GM12892 (cell line): ENCODE measurements at regions not wholly inside any gene's neighbourhood (a gene's known extent, or its start where the extent isn't known, plus 50 kb on each side); places are given as distances from the start of the nearest gene placed in this dataset.

Source experiments
- DNase-seq: peaks from one replicate; pipeline ENCODE4 v3.0.0; 2011; ENCODE audit not compliant: insufficient read length
- FAIRE-seq: peaks from 2 replicates; lab custom pipeline; 2011; peaks lifted over from hg19 to GRCh38; lab: Jason Lieb, UNC
- POLR2A ChIP-seq: IDR thresholded peaks from 2 replicates; pipeline ENCODE4 v1.6.1; 2011; ENCODE audit warnings: low read depth, low read length, control low read depth
- POLR2AphosphoS5 ChIP-seq: IDR thresholded peaks from 2 replicates; pipeline ENCODE4 v1.6.1; 2011; ENCODE audit warnings: low read depth, low read length, control low read depth
- TAF1 ChIP-seq: IDR thresholded peaks from 2 replicates; pipeline ENCODE4 v1.6.1; 2011; ENCODE audit warnings: low read depth, mild to moderate bottlenecking, control low read depth, low read length, borderline replicate concordance

DNA sequence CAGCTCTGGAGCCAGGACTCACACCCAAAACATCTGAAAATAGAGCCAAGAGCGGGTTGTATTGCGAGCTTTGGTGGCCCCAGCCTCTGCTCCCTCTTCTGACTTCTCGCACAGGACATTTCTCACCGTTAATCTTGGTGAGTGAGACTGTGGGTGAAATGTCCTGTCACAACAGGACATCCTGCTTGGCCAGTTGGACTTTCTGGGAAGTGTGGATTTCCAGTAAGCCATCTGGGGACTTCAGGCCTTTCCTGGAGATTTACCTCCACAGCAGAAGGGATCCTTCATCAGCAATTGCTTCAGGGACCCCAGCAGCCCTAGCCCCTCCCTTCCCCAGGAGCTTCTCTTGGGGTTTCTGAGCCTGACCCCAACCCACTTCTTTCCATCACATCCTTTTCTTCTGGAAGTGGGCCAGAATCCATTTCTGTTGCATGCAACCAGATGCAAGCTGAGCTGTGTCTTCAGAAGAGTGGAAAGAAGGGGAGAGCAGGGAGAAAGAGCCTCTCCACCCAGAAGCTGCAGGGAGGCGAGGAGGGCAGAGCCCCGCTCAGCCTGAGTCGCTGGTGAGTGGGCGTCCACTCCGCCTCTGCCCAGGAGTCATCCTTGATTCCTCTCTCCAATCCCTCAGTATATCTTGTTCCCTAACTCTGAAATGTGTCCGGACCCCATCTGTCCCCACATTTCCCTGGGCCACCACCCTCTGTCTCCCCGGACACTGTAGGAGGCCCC is 50.3 kb upstream of the GADD45G start:
- TF ChIP-seq POLR2A: no peak
- no peak for TF ChIP-seq TAF1
- no peak for TF ChIP-seq POLR2AphosphoS5
- DNase-seq: no peak
- no peak for FAIRE-seq

DNA sequence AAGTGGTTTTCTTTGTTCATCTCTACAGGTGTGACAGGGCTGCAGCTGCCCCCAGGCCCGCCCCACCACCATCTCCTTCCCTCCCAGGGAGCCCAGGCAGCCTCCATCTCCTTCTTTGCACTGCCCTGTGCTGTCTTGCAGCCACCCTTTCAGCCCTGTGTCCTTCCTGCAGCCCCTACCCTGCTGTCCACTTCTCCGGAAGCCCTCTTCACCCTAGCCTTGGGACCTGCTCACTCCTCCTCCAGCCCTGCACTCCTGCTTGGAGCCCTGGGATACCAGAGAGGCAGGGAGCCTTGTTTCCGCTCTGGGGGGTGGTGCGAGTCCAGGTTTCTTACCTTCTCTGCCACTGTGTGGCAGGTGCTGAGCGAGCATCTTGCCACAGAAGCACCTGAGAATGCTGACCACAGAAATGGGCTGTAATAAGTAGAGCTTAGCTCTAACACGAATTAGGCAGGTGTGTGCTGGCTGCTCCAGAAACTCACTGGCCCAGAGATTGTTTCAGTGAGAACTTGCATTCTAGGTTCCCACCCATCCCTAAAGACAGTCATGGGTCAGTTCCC is 51.3 kb upstream of the GADD45G start:
- FAIRE-seq: no peak
- DNase-seq: no peak
- TF ChIP-seq POLR2AphosphoS5 (no peak), POLR2A (no peak), TAF1 (no peak)

DNA sequence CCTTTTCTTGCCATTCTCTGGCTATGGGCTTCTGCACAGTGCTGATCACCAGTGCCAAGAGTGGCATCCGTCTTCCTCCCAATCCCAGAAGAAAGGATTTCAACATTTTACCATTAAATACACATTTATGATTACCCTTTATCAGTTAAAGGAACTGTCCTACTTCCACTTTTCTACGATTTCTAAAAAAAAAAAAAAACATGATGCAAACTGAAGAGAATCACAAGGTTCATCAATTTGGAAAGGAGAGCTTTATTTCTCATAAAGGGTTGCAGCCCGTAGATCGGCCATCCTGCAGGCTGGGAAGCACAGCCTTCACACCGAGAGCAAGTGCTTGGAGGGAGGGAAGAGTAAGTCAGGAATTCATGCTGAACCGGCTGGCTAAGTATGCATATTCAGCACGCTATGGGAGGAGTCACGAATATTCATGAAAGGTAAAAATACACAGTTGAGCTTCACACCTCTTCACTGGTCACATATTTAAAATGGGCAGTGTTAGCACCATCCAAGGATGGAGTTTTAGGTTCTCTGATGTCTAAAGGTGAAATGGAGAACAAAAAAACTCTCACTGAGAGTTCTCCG is 52.5 kb upstream of the SEMA4D start:
- no peak for DNase-seq
- no peak for TF ChIP-seq POLR2AphosphoS5
- no peak for TF ChIP-seq POLR2A
- TF ChIP-seq TAF1: no peak
- no peak for FAIRE-seq

DNA sequence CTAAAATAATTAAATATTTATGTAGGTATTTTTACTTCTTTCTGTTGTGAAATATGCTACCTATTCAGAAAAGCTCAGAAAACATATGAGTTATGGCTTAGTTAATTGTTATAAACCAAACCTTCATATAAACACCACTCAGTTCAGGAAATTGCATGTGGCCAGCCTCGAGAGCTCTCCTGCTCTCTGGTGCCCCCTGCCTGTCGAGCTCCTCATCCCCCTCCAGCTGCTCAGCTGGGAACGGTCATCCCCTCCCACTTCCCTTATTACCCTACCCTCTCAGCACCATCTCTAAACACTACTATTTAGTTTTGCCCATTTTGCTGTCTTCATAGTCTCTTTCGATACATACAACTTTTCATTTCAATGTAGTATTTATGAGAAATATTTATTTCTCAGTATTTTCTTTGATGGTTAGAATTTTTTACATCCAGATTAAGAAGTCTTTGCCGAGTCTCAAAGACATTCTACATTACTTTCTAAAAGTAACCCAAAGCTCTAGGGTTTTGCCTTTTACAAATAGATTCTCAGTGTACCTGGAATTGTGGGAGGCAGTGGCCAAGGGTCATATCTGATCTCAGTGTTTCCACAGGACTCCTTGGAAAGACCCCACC is 51.2 kb upstream of the SEMA4D start:
- DNase-seq (peak; percentile 82), FAIRE-seq (peak; percentile 93)
- TF ChIP-seq POLR2A (no peak), TAF1 (no peak), POLR2AphosphoS5 (no peak)

DNA sequence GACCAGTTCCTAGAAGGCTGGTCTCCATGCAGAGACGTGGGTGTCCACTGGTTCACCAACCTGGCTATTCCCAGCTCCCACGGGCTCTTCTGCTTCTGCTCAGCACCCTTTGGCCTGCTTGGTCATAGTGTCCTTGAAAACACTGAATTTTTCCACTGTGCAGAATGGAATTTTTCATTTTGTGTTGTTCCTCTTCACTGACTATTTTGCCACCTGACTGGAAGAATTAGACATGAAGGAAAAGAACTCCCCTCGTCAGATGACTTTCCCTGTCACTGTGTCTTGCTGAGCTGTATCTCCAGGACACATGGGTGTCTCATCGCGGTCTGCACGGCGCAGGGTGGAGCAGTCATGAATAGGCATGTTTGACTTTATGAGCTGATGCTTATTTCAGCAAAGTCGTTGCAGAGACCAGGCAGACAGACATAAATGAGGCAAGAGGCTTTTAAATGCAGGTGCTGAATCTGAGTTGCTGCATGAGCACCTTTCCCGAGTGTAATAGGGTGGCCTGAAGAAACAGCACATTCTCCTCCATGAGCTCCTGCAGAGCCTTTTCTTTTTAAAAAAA is 50.2 kb upstream of the SEMA4D start:
- DNase-seq (no peak), FAIRE-seq (no peak)
- TF ChIP-seq TAF1: no peak
- no peak for TF ChIP-seq POLR2AphosphoS5
- no peak for TF ChIP-seq POLR2A
